B cell (primary cell): ENCODE measurements at regions not wholly inside any gene's neighbourhood (a gene's known extent, or its start where the extent isn't known, plus 50 kb on each side); places are given as distances from the start of the nearest gene placed in this dataset.

ENCODE experiments used
- ATAC-seq: fragments of 200-7000 bp; cut with Tn5 transposase; one replicate; pipeline ENCODE4 v1.10.0; 2021; ENCODE audit warnings: low read depth, mild to moderate bottlenecking, moderate number of reproducible peaks, moderate library complexity
- CTCF ChIA-PET: fragments of 350-600 bp; sonication (Branson Sonifier 250); formaldehyde crosslinking; loops from one replicate; lab custom pipeline; 2021; ENCODE audit warnings: antibody characterized with exemption, inconsistent platforms; lab: Charles Lee
- POLR2A ChIA-PET: fragments of 350-600 bp; sonication (Branson Sonifier 250); formaldehyde crosslinking; loops from one replicate; lab custom pipeline; 2021; ENCODE audit warnings: antibody characterized with exemption; lab: Charles Lee
- DNase-seq: peaks from one replicate; pipeline ENCODE4 v3.0.0; 2013
- H2AFZ ChIP-seq: 2 replicates; pipeline ENCODE4 v1.6.1; 2012; ENCODE audit warnings: mild to moderate bottlenecking, low read depth, low read length; ENCODE audit not compliant: insufficient read depth, poor library complexity, severe bottlenecking
- H3K27ac ChIP-seq, 2 donors: 1 replicate in 1 of 2; 2 replicates in 1 of 2; pipeline ENCODE4 v1.5.1; 2012 to 2013; ENCODE audit warnings: low read length in 2 of 2, mild to moderate bottlenecking in 2 of 2, moderate library complexity in 1 of 2
- H3K27me3 ChIP-seq, 4 experiments: fragments of 200-600 bp in 1 of 4; sonication (generic) in 1 of 4; replicated peaks in 1 of 4; 1 replicate in 2 of 4; 2 replicates in 2 of 4; pipeline versions ENCODE4 v1.6.1 to v1.7.0; 2013 to 2016; ENCODE audit warnings: low read length in 3 of 4, mild to moderate bottlenecking in 2 of 4, mixed read lengths in 1 of 4, moderate library complexity in 1 of 4; ENCODE audit not compliant: insufficient read depth in 4 of 4, control insufficient read depth in 3 of 4; ENCODE audit errors: control extremely low read depth in 1 of 4
- H3K36me3 ChIP-seq, 2 experiments: replicated peaks in 1 of 2; 1 replicate in 1 of 2; 2 replicates in 1 of 2; pipeline versions ENCODE4 v1.6.1 to v1.7.1; 2013; ENCODE audit warnings: low read length in 1 of 2; ENCODE audit not compliant: insufficient read depth in 2 of 2, control insufficient read depth in 1 of 2; ENCODE audit errors: control extremely low read depth in 1 of 2, extremely low read depth in 1 of 2
- H3K4me1 ChIP-seq, 2 donors: fragments of 200-600 bp in 1 of 2; sonication (generic) in 1 of 2; 1 replicate in 1 of 2; 2 replicates in 1 of 2; pipeline versions ENCODE4 v1.5.1 to v1.6.1; 2013 to 2017; ENCODE audit warnings: low read length in 2 of 2; ENCODE audit not compliant: control insufficient read depth in 2 of 2, insufficient read depth in 2 of 2
- H3K4me2 ChIP-seq: replicated peaks from 2 replicates; pipeline ENCODE3; 2012; ENCODE audit warnings: mild to moderate bottlenecking, low read depth, low read length; ENCODE audit not compliant: poor library complexity, severe bottlenecking
- H3K4me3 ChIP-seq, 5 experiments: fragments of 200-600 bp in 1 of 5; sonication (generic) in 1 of 5; 1 replicate in 3 of 5; 2 replicates in 2 of 5; pipeline versions ENCODE4 v1.5.1 to v1.7.0; 2011 to 2016; ENCODE audit warnings: low read length in 4 of 5, mild to moderate bottlenecking in 4 of 5, low read depth in 2 of 5, control low read depth in 1 of 5, moderate library complexity in 1 of 5; ENCODE audit not compliant: insufficient read depth in 1 of 5; ENCODE audit errors: control extremely low read depth in 1 of 5, extremely low read depth in 1 of 5
- H3K79me2 ChIP-seq: fragments of 200-600 bp; sonication (generic); one replicate; pipeline ENCODE4 v1.6.0; 2016; ENCODE audit warnings: low read length; ENCODE audit not compliant: control insufficient read depth, insufficient read depth
- H3K9ac ChIP-seq: fragments of 200-600 bp; sonication (generic); 2 replicates; pipeline ENCODE4 v1.6.1; 2017; ENCODE audit warnings: mild to moderate bottlenecking, low read length, moderate library complexity
- H3K9me3 ChIP-seq, 3 donors: one replicate each; pipeline versions ENCODE4 v1.6.1 to v1.7.1; 2013; ENCODE audit warnings: low read length in 2 of 3; ENCODE audit not compliant: control insufficient read depth in 2 of 3, insufficient read depth in 1 of 3; ENCODE audit errors: control extremely low read depth in 1 of 3
- H4K20me1 ChIP-seq: 2 replicates; pipeline ENCODE4 v1.6.0; 2012; ENCODE audit warnings: mild to moderate bottlenecking, low read length; ENCODE audit not compliant: insufficient read depth, control insufficient read depth, poor library complexity, severe bottlenecking
- H3K27ac Mint-ChIP-seq: one replicate; pipeline ENCODE4 v1.8.0; 2021; ENCODE audit warnings: mixed read lengths
- H3K27me3 Mint-ChIP-seq: one replicate; pipeline ENCODE4 v1.8.0; 2021; ENCODE audit warnings: mixed read lengths
- H3K4me1 Mint-ChIP-seq: one replicate; pipeline ENCODE4 v1.8.0; 2021; ENCODE audit warnings: mixed read lengths
- H3K4me3 Mint-ChIP-seq: one replicate; pipeline ENCODE4 v1.8.0; 2021; ENCODE audit warnings: mixed read lengths
- H3K9me3 Mint-ChIP-seq: one replicate; pipeline ENCODE4 v1.8.0; 2022; ENCODE audit warnings: mixed read lengths; ENCODE audit not compliant: insufficient read depth
- CTCF ChIP-seq: fragments of 200-600 bp; IDR thresholded peaks from one replicate; pipeline ENCODE4 v1.8.0; 2022; ENCODE audit warnings: antibody characterized with exemption, mild to moderate bottlenecking
- EZH2 ChIP-seq: IDR thresholded peaks from 2 replicates; pipeline ENCODE4 v1.6.1; 2012; ENCODE audit warnings: borderline replicate concordance, low read depth, mild to moderate bottlenecking, moderate library complexity, low read length; ENCODE audit not compliant: insufficient read depth, poor library complexity, severe bottlenecking
- WGBS: methylation state at CpG from one replicate; pipeline ENCODE4 v1.1.5; 2013; ENCODE audit warnings: missing lambda C conversion rate; ENCODE audit not compliant: insufficient coverage; 5-methylcytosine and 5-hydroxymethylcytosine counted together
- intact Hi-C: fragments of 100-400 bp; cut with micrococcal nuclease; formaldehyde crosslinking; loops from one replicate; pipeline ENCODE4 v1.10.0; 2022

GRCh38 chr3:72271216-72271615 is 486.3 kb upstream of the PROK2 start:
- ATAC-seq (no peak), DNase-seq (no peak)
- POLR2A ChIA-PET = interaction anchor here (0.8 kb wide), 1 partner anchor 15 kb away, joined by 7 read pairs; no protein-coding TSS in a partner anchor
- Histone ChIP-seq H3K9me3 (peaks cover 0 to 10% (median 4%) of the 10 kb centered on the region in 3 donors), H3K27me3 (peaks cover 0 to 9% (median 0%) of the 10 kb centered on the region in 4 experiments), H3K4me2 (peak overlapping the region; percentile 34), H3K27ac (no peak overlapping the region), H3K9ac (no peak overlapping the region), H3K79me2 (no peaks in the 10 kb centered on the region), H4K20me1 (no peaks in the 10 kb centered on the region), H3K4me1 (peaks cover 77 to 79% of the 10 kb centered on the region in 2 donors), H2AFZ (no peak overlapping the region), H3K36me3 (no peaks in the 10 kb centered on the region), H3K4me3 (no peak overlapping the region)
- Mint-ChIP-seq H3K9me3 (peaks cover 3% of the 10 kb centered on the region), H3K4me1 (peaks cover 87% of the 10 kb centered on the region), H3K27me3 (peaks cover 8% of the 10 kb centered on the region), H3K27ac (peak overlapping the region; percentile 20), H3K4me3 (peak overlapping the region; percentile 74)
- TF ChIP-seq EZH2 (no peak), CTCF (no peak)
- 42% methylated on average over 4 of the region's 6 CpGs for WGBS
- CTCF ChIA-PET = no interaction called here
- intact Hi-C loops = loop anchor here (5.0 kb wide), 1 partner anchor 94 kb away; no protein-coding TSS in a partner anchor

- Mint-ChIP-seq H3K4me3 (peak overlapping the region; percentile 74), H3K27ac (no peak overlapping the region), H3K27me3 (peaks cover 8% of the 10 kb centered on the region), H3K9me3 (peaks cover 3% of the 10 kb centered on the region), H3K4me1 (peaks cover 91% of the 10 kb centered on the region)
- peaks cover 0 to 9% (median 0%) of the 10 kb centered on the region in 4 experiments for H3K27me3 ChIP-seq
- intact Hi-C loops = loop anchor here (5.0 kb wide), 1 partner anchor 93 kb away; no protein-coding TSS in a partner anchor
- no peaks in the 10 kb centered on the region for H4K20me1 ChIP-seq
- no peak overlapping the region for H3K9ac ChIP-seq
- CTCF ChIA-PET = no interaction called here
- ATAC-seq (no peak), DNase-seq (no peak)
- no peak overlapping the region for H3K4me3 ChIP-seq
- peaks cover 0 to 10% (median 4%) of the 10 kb centered on the region in 3 donors for H3K9me3 ChIP-seq
- TF ChIP-seq CTCF (no peak), EZH2 (no peak)
- no peaks in the 10 kb centered on the region for H3K79me2 ChIP-seq
- POLR2A ChIA-PET = no interaction called here
- peaks cover 80 to 84% of the 10 kb centered on the region in 2 donors for H3K4me1 ChIP-seq
- no peaks in the 10 kb centered on the region for H3K36me3 ChIP-seq
- no peak overlapping the region for H2AFZ ChIP-seq
- 95% methylated on average over 2 of the region's 5 CpGs for WGBS
- peak overlapping the region; percentile 34 for H3K4me2 ChIP-seq
- no peak overlapping the region for H3K27ac ChIP-seq
These were observed 485.8 kb upstream of the PROK2 start for GRCh38 chr3:72270730-72271129.
